Upper lobe of left lung (tissue), 6 donors: ENCODE measurements at regions not wholly inside any gene's neighbourhood (a gene's known extent, or its start where the extent isn't known, plus 50 kb on each side); places are given as distances from the start of the nearest gene placed in this dataset.

Source experiments
- ATAC-seq, 2 donors: fragments of 200-7000 bp; cut with Tn5 transposase; one replicate each; pipeline ENCODE4 v1.9.1; 2022; ENCODE audit warnings: mild to moderate bottlenecking in 2 of 2, moderate library complexity in 2 of 2; ENCODE audit not compliant: low FRiP score in 2 of 2
- DNase-seq, 2 donors: peaks; one replicate each; pipeline ENCODE4 v3.0.0-alpha.2; 2019 to 2020
- H3K27ac ChIP-seq, 4 donors: fragments of 200-600 bp; sonication (generic); one replicate each; pipeline ENCODE4 v1.5.1; 2016 to 2019
- H3K27me3 ChIP-seq, 4 donors: fragments of 200-600 bp; sonication (generic); one replicate each; pipeline ENCODE4 v1.5.1; 2017 to 2019
- H3K36me3 ChIP-seq, 4 donors: fragments of 200-600 bp; sonication (generic); one replicate each; pipeline ENCODE4 v1.5.1; 2016 to 2019
- H3K4me1 ChIP-seq, 4 donors: fragments of 200-600 bp; sonication (generic); one replicate each; pipeline ENCODE4 v1.5.1; 2018 to 2019
- H3K4me3 ChIP-seq, 4 donors: fragments of 200-600 bp; sonication (generic); one replicate each; pipeline ENCODE4 v1.5.1; 2017 to 2019; ENCODE audit warnings: mild to moderate bottlenecking in 2 of 4, moderate library complexity in 1 of 4
- H3K9me3 ChIP-seq, 4 donors: fragments of 200-600 bp; sonication (generic); one replicate each; pipeline ENCODE4 v1.5.1; 2018 to 2019
- EP300 ChIP-seq, 4 donors: sonication (generic); formaldehyde crosslinking; IDR thresholded peaks; one replicate each; pipeline ENCODE4 v1.5.1; 2017; ENCODE audit warnings: antibody characterized with exemption in 4 of 4, control low read depth in 2 of 4
- POLR2A ChIP-seq, 4 donors: fragments of 450-650 bp; IDR thresholded peaks; one replicate each; pipeline ENCODE4 v1.5.1; 2016 to 2017; ENCODE audit warnings: antibody characterized with exemption in 4 of 4, mild to moderate bottlenecking in 2 of 4
- POLR2AphosphoS5 ChIP-seq, 2 donors: sonication (generic); formaldehyde crosslinking; IDR thresholded peaks; one replicate each; pipeline ENCODE4 v1.5.1; 2017; ENCODE audit warnings: antibody characterized with exemption in 2 of 2
- WGBS, 2 donors: methylation state at CpG; one replicate each; pipeline ENCODE4 v1.1.5; 2017 to 2018; 5-methylcytosine and 5-hydroxymethylcytosine counted together
- TF ChIP-seq, protein P1 (sequence below), 6 experiments: fragments of 450-650 bp in 4 of 6; fragments of 200-600 bp in 2 of 6; sonication (generic) in 2 of 6; IDR thresholded peaks; one replicate each; pipeline ENCODE4 v1.5.1; 2016 to 2019; ENCODE audit warnings: antibody characterized with exemption in 6 of 6
- donor health status: DM: no; HTN: no; CAD: no; lungs with moderate emphysema.
- donor health status: DM: no; HTN: yes; CAD: no; lungs with severe emphysema.

DNA sequence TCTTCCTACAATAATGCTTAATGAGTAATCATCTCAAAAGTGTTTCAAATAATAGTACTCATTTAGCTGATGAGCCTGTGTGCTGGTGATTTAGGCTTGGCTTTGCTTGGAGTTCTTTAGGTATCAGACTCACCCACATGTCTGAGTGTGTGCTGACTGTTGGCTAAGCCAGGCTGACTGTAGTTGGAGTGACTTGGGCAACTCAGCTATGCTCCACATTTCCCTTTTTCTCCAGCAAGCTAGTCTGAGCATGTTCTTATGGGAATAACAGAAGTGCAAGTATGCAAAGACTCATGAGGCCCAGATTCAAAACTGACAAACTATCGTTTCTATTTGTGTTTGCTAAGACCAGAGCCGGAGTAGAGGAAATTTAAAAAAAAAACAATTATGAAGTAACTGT is 99.0 kb upstream of the ADGRL4 start:
- Histone ChIP-seq H3K36me3 (no peaks in the 10 kb centered on the region), H3K9me3 (no peaks in the 10 kb centered on the region), H3K4me1 (no peaks in the 10 kb centered on the region), H3K27ac (no peak overlapping the region), H3K4me3 (no peak overlapping the region), H3K27me3 (no peaks in the 10 kb centered on the region)
- WGBS, 2 donors = 74 to 80% methylated on average over 2 of the region's 2 CpGs
- no peak for DNase-seq
- TF ChIP-seq POLR2AphosphoS5 (IDR thresholded peaks at IDR 0.05) = no peak
- TF ChIP-seq, protein P1, sequence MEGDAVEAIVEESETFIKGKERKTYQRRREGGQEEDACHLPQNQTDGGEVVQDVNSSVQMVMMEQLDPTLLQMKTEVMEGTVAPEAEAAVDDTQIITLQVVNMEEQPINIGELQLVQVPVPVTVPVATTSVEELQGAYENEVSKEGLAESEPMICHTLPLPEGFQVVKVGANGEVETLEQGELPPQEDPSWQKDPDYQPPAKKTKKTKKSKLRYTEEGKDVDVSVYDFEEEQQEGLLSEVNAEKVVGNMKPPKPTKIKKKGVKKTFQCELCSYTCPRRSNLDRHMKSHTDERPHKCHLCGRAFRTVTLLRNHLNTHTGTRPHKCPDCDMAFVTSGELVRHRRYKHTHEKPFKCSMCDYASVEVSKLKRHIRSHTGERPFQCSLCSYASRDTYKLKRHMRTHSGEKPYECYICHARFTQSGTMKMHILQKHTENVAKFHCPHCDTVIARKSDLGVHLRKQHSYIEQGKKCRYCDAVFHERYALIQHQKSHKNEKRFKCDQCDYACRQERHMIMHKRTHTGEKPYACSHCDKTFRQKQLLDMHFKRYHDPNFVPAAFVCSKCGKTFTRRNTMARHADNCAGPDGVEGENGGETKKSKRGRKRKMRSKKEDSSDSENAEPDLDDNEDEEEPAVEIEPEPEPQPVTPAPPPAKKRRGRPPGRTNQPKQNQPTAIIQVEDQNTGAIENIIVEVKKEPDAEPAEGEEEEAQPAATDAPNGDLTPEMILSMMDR (IDR thresholded peaks at IDR 0.05) = no peak
- no peak for ATAC-seq

DNA sequence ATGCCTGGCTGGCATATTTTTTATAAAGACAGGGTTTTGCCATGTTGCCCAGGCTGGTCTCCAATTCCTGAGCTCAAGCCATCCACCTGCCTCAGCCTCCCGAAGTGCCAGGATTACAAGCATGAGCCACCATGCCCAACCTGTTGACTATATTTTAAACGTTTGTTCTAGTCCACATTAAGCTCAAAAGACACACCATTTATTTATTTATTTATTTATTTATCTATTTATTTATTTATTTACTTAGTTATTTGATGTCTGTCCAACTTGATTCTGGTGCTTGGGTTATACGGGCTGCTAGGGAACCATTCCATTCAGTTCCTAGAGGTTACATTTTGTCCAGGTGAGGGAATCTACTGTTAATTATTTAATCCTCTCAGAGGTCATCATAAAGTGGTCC is 98.1 kb upstream of the ADGRL4 start:
- H3K9me3 ChIP-seq = no peaks in the 10 kb centered on the region
- H3K27me3 ChIP-seq = no peaks in the 10 kb centered on the region
- ATAC-seq (no peak), DNase-seq (no peak)
- no peak for TF ChIP-seq EP300 (IDR thresholded peaks at IDR 0.05)
- TF ChIP-seq, protein P1 (IDR thresholded peaks at IDR 0.05) = no peak
- no peak for TF ChIP-seq POLR2A (IDR thresholded peaks at IDR 0.05)
- no peak for TF ChIP-seq POLR2AphosphoS5 (IDR thresholded peaks at IDR 0.05)
- 74 to 91% methylated on average over 3 of the region's 3 CpGs for WGBS, 2 donors
- no peak overlapping the region for H3K27ac ChIP-seq
- H3K4me1 ChIP-seq = no peaks in the 10 kb centered on the region
- H3K4me3 ChIP-seq = no peak overlapping the region
- no peaks in the 10 kb centered on the region for H3K36me3 ChIP-seq

DNA sequence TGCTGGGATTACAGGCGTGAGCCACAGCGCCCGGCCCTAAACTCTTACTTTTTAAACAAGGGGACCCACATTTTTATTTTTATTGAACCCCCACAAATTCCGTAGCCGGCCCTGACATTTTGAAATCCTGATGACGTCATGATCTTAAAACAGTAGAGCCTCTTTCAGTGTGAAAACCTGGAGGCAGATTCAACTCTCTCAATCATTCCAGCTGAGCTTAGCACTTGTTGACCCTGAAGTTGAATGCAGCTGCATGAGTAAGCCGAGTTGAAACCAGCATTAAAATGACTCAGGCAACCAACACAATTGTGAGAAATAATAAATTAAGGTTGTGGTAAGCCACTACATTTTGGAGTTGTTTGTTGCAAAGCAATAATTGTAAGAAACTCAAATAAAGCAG is 93.9 kb upstream of the ADGRL4 start:
- DNase-seq (no peak), ATAC-seq (no peak)
- Histone ChIP-seq H3K27ac (no peak overlapping the region), H3K36me3 (no peaks in the 10 kb centered on the region), H3K4me3 (no peak overlapping the region), H3K27me3 (no peaks in the 10 kb centered on the region), H3K9me3 (no peaks in the 10 kb centered on the region), H3K4me1 (no peaks in the 10 kb centered on the region)
- TF ChIP-seq POLR2A (IDR thresholded peaks at IDR 0.05) (no peak), POLR2AphosphoS5 (IDR thresholded peaks at IDR 0.05) (no peak)
- WGBS, 2 donors = 83 to 93% methylated on average over 7 of the region's 7 CpGs

DNA sequence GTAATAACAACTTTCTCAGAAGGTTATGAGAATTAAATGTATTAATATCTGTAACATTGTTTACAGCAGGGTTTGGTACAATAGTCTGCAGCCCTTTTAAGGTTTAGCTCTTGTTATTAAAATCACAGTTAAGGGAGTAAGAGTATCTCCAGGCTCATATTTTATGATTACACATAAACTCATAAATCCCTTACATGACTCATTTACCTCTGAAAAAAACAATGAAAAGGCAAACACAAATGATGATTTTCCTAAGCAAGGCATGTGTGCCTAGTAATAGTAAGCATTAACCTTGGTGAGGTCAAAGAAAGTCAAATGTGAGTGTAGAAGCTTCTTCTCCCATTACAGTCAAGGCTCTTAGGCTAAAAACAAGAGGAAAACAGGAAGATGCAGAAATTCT is 84.5 kb upstream of the ADGRL4 start:
- Histone ChIP-seq H3K27me3 (no peaks in the 10 kb centered on the region), H3K27ac (no peak overlapping the region), H3K4me3 (no peak overlapping the region), H3K36me3 (no peaks in the 10 kb centered on the region), H3K4me1 (no peaks in the 10 kb centered on the region), H3K9me3 (no peaks in the 10 kb centered on the region)
- ATAC-seq (no peak), DNase-seq (no peak)
- TF ChIP-seq POLR2AphosphoS5 (IDR thresholded peaks at IDR 0.05) (no peak), EP300 (IDR thresholded peaks at IDR 0.05) (no peak), POLR2A (IDR thresholded peaks at IDR 0.05) (no peak)
- TF ChIP-seq, protein P1 (IDR thresholded peaks at IDR 0.05) = no peak

DNA sequence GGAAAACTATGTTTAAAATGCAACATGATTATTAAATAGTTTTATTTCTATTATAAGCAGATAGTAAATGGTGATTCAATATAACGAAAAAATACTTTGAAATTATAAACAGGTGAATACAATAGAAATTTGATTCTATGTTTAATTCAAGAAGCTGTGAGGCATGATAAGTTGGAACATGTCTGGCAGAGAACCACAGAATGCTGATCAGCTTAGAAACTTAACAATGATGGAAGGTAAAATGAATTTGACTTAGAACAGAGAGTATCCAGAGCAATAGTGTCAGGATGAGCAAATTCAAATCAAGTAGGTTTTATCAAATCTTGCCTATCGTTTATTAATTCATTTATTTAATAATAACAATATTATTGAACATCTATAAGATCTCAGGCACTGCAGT is 83.4 kb upstream of the ADGRL4 start:
- H3K4me3 ChIP-seq = no peak overlapping the region
- WGBS, 2 donors = 72 to 80% methylated on average over 2 of the region's 2 CpGs
- H3K27ac ChIP-seq = no peak overlapping the region
- no peaks in the 10 kb centered on the region for H3K4me1 ChIP-seq
- no peaks in the 10 kb centered on the region for H3K27me3 ChIP-seq
- TF ChIP-seq POLR2AphosphoS5 (IDR thresholded peaks at IDR 0.05) (no peak), POLR2A (IDR thresholded peaks at IDR 0.05) (no peak), EP300 (IDR thresholded peaks at IDR 0.05) (no peak)
- TF ChIP-seq, protein P1 (IDR thresholded peaks at IDR 0.05) = no peak
- no peak for DNase-seq
- no peak for ATAC-seq
- H3K9me3 ChIP-seq = no peaks in the 10 kb centered on the region
- H3K36me3 ChIP-seq = no peaks in the 10 kb centered on the region
